ENCODE measurements at regions not wholly inside any gene's neighbourhood (a gene's known extent, or its start where the extent isn't known, plus 50 kb on each side); places are given as distances from the start of the nearest gene placed in this dataset.

GRCh38 chr4:101669138-101669831 is 121.2 kb upstream of the BANK1 start:
- TF ChIP-seq CTCF (IDR thresholded peaks at IDR 0.05; ENCODE audit: poor library complexity, severe bottlenecking) (no peak), EZH2 (IDR thresholded peaks at IDR 0.05; ENCODE audit: borderline replicate concordance, insufficient read depth, low read length, poor library complexity, severe bottlenecking) (no peak), POLR2AphosphoS5 (IDR thresholded peaks at IDR 0.05) (no peak), RAD21 (conservative IDR thresholded peaks at IDR 0.05) (no peak), TAF1 (IDR thresholded peaks at IDR 0.05; ENCODE audit: low read depth) (no peak), EP300 (conservative IDR thresholded peaks at IDR 0.05; ENCODE audit: poor library complexity, severe bottlenecking) (no peak), SMC3 (conservative IDR thresholded peaks at IDR 0.05; ENCODE audit: poor library complexity) (no peak)
